ENCODE measurements at regions not wholly inside any gene's neighbourhood (a gene's known extent, or its start where the extent isn't known, plus 50 kb on each side); places are given as distances from the start of the nearest gene placed in this dataset.

DNA sequence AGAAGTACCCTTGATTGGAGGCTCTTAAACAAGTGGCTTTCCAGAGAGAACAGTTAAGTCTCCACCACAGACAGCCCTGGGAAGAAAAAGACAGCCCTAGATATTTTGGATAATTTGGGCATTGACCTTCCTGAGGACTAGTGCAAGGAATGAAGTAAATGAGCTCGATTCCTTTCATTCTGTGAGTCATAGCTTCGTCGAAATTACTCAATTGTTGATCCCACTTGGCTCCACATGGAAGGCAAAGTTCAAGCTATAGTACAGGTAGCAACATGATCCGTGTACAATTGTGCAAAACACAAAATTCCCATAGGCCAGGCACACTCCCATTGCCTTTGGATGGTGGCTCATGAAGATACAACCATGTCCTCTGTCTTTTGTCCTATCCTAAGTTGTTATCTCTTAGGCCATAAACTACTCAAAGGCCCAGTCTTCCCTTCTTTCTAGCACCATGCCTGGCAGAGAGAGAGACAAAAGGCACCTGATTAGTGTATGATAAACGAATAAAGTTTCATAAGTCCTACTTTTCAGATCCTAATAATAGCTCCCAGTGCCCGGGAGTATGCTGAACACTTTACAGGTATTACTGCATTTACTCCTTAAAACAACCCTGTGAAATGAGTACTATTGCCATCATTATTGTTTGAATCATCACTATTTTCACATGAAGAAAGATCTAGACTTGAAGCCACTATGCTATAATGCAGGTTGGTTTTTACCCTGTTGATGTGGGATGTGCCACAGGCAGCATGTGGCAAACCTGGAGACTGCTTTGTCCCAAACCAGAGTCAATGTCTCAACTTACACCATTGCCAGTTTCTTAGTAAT, 116.7 kb upstream of the RANBP3L start:
- no peaks in the 10 kb centered on the region for H3K27me3 ChIP-seq (ENCODE audit: control insufficient read depth, low read length)
- no peaks in the 10 kb centered on the region for H3F3A ChIP-seq (ENCODE audit: control insufficient read depth, insufficient read depth)
- H3K36me3 ChIP-seq (ENCODE audit: control insufficient read depth, low read length): no peaks in the 10 kb centered on the region
- no peaks in the 10 kb centered on the region for H3K9me3 ChIP-seq (ENCODE audit: control insufficient read depth, insufficient read depth, low read length)
- no peaks in the 10 kb centered on the region for H3K9me2 ChIP-seq (replicated peaks; ENCODE audit: control insufficient read depth, low read length)
- H3K4me3 ChIP-seq (ENCODE audit: low read length): no peak overlapping the region
- TF ChIP-seq CTCF (IDR thresholded peaks at IDR 0.05; ENCODE audit: low read depth, low read length, poor library complexity, severe bottlenecking) (no peak), EZH2phosphoT487 (IDR thresholded peaks at IDR 0.05; ENCODE audit: borderline replicate concordance, low read length) (no peak)
- H4K20me1 ChIP-seq (ENCODE audit: control insufficient read depth, insufficient read depth, low read depth, low read length): no peaks in the 10 kb centered on the region
- H3K27ac ChIP-seq (ENCODE audit: low read depth, low read length): no peak overlapping the region
- no peak overlapping the region for H3K4me2 ChIP-seq (ENCODE audit: low read length)
- H3K79me2 ChIP-seq (ENCODE audit: control insufficient read depth, low read length): no peaks in the 10 kb centered on the region
- H3K4me1 ChIP-seq (ENCODE audit: control insufficient read depth, low read length): no peaks in the 10 kb centered on the region

GRCh38 chr5:36421256-36421655, 119.6 kb upstream of the RANBP3L start:
- Histone ChIP-seq H3K4me2 (ENCODE audit: low read length) (no peak overlapping the region), H4K20me1 (ENCODE audit: control insufficient read depth, insufficient read depth, low read depth, low read length) (no peaks in the 10 kb centered on the region), H3K9me2 (replicated peaks; ENCODE audit: control insufficient read depth, low read length) (no peaks in the 10 kb centered on the region), H3K79me2 (ENCODE audit: control insufficient read depth, low read length) (no peaks in the 10 kb centered on the region), H3K4me1 (ENCODE audit: control insufficient read depth, low read length) (no peaks in the 10 kb centered on the region), H3K9me3 (ENCODE audit: control insufficient read depth, insufficient read depth, low read length) (no peaks in the 10 kb centered on the region), H3K4me3 (ENCODE audit: low read length) (no peak overlapping the region), H3K27me3 (ENCODE audit: control insufficient read depth, low read length) (no peaks in the 10 kb centered on the region), H3F3A (ENCODE audit: control insufficient read depth, insufficient read depth) (no peaks in the 10 kb centered on the region), H3K36me3 (ENCODE audit: control insufficient read depth, low read length) (no peaks in the 10 kb centered on the region), H3K27ac (ENCODE audit: low read depth, low read length) (no peak overlapping the region)
- TF ChIP-seq CTCF (IDR thresholded peaks at IDR 0.05; ENCODE audit: low read depth, low read length, poor library complexity, severe bottlenecking) (no peak), EZH2phosphoT487 (IDR thresholded peaks at IDR 0.05; ENCODE audit: borderline replicate concordance, low read length) (no peak)

DNA sequence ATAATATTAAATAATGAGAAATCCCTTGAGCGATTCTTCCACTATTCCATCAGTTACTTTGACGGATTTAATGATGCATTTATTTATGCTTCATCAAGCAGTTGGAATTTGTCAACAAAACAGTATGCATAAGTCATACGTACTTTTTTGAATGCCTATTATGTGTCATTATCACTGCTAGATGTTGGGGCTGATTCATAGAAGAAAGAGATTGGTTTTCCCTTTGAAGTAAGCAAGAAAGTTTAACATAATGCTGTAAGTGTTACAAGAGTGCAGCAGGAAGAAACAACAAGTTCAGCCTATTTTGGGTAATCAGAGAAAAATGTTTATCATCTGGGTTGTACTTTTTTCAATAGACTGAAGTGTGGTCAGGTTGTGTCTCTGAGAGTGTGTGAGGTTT, 121.2 kb upstream of the RANBP3L start:
- Histone ChIP-seq H3K27me3 (ENCODE audit: control insufficient read depth, low read length) (no peaks in the 10 kb centered on the region), H3K79me2 (ENCODE audit: control insufficient read depth, low read length) (no peaks in the 10 kb centered on the region), H3K4me1 (ENCODE audit: control insufficient read depth, low read length) (no peaks in the 10 kb centered on the region), H3K36me3 (ENCODE audit: control insufficient read depth, low read length) (no peaks in the 10 kb centered on the region), H4K20me1 (ENCODE audit: control insufficient read depth, insufficient read depth, low read depth, low read length) (no peaks in the 10 kb centered on the region), H3F3A (ENCODE audit: control insufficient read depth, insufficient read depth) (no peaks in the 10 kb centered on the region), H3K9me3 (ENCODE audit: control insufficient read depth, insufficient read depth, low read length) (no peaks in the 10 kb centered on the region), H3K27ac (ENCODE audit: low read depth, low read length) (no peak overlapping the region), H3K9me2 (replicated peaks; ENCODE audit: control insufficient read depth, low read length) (no peaks in the 10 kb centered on the region), H3K4me3 (ENCODE audit: low read length) (no peak overlapping the region), H3K4me2 (ENCODE audit: low read length) (no peak overlapping the region)
- TF ChIP-seq CTCF (IDR thresholded peaks at IDR 0.05; ENCODE audit: low read depth, low read length, poor library complexity, severe bottlenecking) (no peak), EZH2phosphoT487 (IDR thresholded peaks at IDR 0.05; ENCODE audit: borderline replicate concordance, low read length) (no peak)

Data from DOHH2 (cell line).